ENCODE measurements at regions not wholly inside any gene's neighbourhood (a gene's known extent, or its start where the extent isn't known, plus 50 kb on each side); places are given as distances from the start of the nearest gene placed in this dataset.

DNA sequence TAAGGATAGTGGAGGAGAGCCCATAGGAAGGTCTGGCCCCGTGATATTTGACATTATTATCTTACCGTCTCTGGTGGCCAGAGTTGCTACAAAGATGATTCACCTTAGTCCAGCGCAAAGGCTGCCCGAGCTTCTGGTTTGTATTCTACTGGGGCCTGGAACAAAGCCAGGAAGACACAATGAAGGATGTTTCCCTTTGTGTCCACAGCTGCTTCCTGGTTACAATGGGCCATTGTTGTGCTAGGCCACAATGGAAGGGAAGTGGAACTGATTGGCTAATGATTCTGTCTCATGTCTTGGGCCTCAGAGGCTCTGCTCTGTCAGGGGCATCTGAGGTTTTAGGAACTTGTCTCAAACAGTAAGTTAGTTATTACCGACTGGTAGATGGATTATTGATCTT lies 132.2 kb downstream of the TDRD15 start:
- TF ChIP-seq, protein P1, sequence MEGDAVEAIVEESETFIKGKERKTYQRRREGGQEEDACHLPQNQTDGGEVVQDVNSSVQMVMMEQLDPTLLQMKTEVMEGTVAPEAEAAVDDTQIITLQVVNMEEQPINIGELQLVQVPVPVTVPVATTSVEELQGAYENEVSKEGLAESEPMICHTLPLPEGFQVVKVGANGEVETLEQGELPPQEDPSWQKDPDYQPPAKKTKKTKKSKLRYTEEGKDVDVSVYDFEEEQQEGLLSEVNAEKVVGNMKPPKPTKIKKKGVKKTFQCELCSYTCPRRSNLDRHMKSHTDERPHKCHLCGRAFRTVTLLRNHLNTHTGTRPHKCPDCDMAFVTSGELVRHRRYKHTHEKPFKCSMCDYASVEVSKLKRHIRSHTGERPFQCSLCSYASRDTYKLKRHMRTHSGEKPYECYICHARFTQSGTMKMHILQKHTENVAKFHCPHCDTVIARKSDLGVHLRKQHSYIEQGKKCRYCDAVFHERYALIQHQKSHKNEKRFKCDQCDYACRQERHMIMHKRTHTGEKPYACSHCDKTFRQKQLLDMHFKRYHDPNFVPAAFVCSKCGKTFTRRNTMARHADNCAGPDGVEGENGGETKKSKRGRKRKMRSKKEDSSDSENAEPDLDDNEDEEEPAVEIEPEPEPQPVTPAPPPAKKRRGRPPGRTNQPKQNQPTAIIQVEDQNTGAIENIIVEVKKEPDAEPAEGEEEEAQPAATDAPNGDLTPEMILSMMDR (IDR thresholded peaks at IDR 0.05 in 4 of 5, conservative IDR thresholded peaks at IDR 0.05 in 1 of 5): no peak
- TF ChIP-seq POLR2A (IDR thresholded peaks at IDR 0.05): no peak

Measured in gastrocnemius medialis (tissue), 4 donors.